Esophagus (tissue), 2 donors: ENCODE measurements at regions not wholly inside any gene's neighbourhood (a gene's known extent, or its start where the extent isn't known, plus 50 kb on each side); places are given as distances from the start of the nearest gene placed in this dataset.

Experiments used
- H3K27ac ChIP-seq, 2 donors: one replicate each; pipeline ENCODE4 v1.5.1; 2013; ENCODE audit warnings: low read depth in 2 of 2, mild to moderate bottlenecking in 2 of 2, inconsistent platforms in 1 of 2, low read length in 1 of 2, moderate library complexity in 1 of 2
- H3K27me3 ChIP-seq, 2 donors: one replicate each; pipeline ENCODE4 v1.6.1; 2013; ENCODE audit warnings: low read length in 2 of 2, control low read depth in 1 of 2, mild to moderate bottlenecking in 1 of 2; ENCODE audit not compliant: insufficient read depth in 2 of 2, control insufficient read depth in 1 of 2
- H3K36me3 ChIP-seq, 2 donors: one replicate each; pipeline ENCODE4 v1.6.1; 2013; ENCODE audit warnings: low read length in 1 of 2; ENCODE audit not compliant: control insufficient read depth in 2 of 2, insufficient read depth in 2 of 2
- H3K4me1 ChIP-seq, 2 donors: one replicate each; pipeline ENCODE4 v1.6.1; 2013; ENCODE audit warnings: low read length in 1 of 2; ENCODE audit not compliant: control insufficient read depth in 2 of 2, insufficient read depth in 2 of 2
- H3K4me3 ChIP-seq, 2 donors: one replicate each; pipeline ENCODE4 v1.5.1; 2013; ENCODE audit warnings: low read length in 2 of 2, mild to moderate bottlenecking in 2 of 2, low read depth in 1 of 2, moderate library complexity in 1 of 2
- H3K9me3 ChIP-seq, 2 donors: one replicate each; pipeline ENCODE4 v1.6.1; 2013; ENCODE audit warnings: mild to moderate bottlenecking in 2 of 2, low read depth in 1 of 2, low read length in 1 of 2, moderate library complexity in 1 of 2; ENCODE audit not compliant: control insufficient read depth in 2 of 2, insufficient read depth in 1 of 2
- WGBS, 2 donors: extraction: QIAGEN DNeasy Blood & Tissue Kit; methylation state at CpG; one replicate each; pipeline ENCODE4 v1.1.7; 2013; 5-methylcytosine and 5-hydroxymethylcytosine counted together
- donor health status: healthy with polysubstance abuse.
- donor health status: Bipolar disorder and iron deficiency.

- H3K36me3 ChIP-seq = no peaks in the 10 kb centered on the region
- H3K4me1 ChIP-seq = no peaks in the 10 kb centered on the region
- H3K27ac ChIP-seq = no peak overlapping the region
- 28 to 37% methylated on average over 4 of the region's 4 CpGs for WGBS, 2 donors
- no peaks in the 10 kb centered on the region for H3K9me3 ChIP-seq
- no peaks in the 10 kb centered on the region for H3K27me3 ChIP-seq
- no peak overlapping the region for H3K4me3 ChIP-seq
These were observed 1445.1 kb upstream of the TENM3 start for GRCh38 chr4:180798036-180798577.

- Histone ChIP-seq H3K36me3 (no peaks in the 10 kb centered on the region), H3K27me3 (no peaks in the 10 kb centered on the region), H3K4me1 (no peaks in the 10 kb centered on the region), H3K27ac (no peak overlapping the region), H3K4me3 (no peak overlapping the region), H3K9me3 (no peaks in the 10 kb centered on the region)
- WGBS, 2 donors = 56 to 61% methylated on average over 5 of the region's 5 CpGs
These were observed 1443.4 kb upstream of the TENM3 start for GRCh38 chr4:180799798-180800197.

GRCh38 chr4:180805101-180805500 is 1438.1 kb upstream of the TENM3 start:
- no peaks in the 10 kb centered on the region for H3K27me3 ChIP-seq
- no peaks in the 10 kb centered on the region for H3K36me3 ChIP-seq
- H3K4me1 ChIP-seq = no peaks in the 10 kb centered on the region
- WGBS, 2 donors = 80 to 81% methylated on average over 4 of the region's 4 CpGs
- H3K4me3 ChIP-seq = no peak overlapping the region
- no peak overlapping the region for H3K27ac ChIP-seq
- H3K9me3 ChIP-seq = no peaks in the 10 kb centered on the region

GRCh38 chr4:180808862-180809261 is 1434.3 kb upstream of the TENM3 start:
- Histone ChIP-seq H3K27ac (no peak overlapping the region), H3K4me3 (no peak overlapping the region), H3K27me3 (no peaks in the 10 kb centered on the region), H3K9me3 (no peaks in the 10 kb centered on the region), H3K4me1 (no peaks in the 10 kb centered on the region), H3K36me3 (no peaks in the 10 kb centered on the region)
- 64 to 66% methylated on average over 2 of the region's 2 CpGs for WGBS, 2 donors

- H3K4me1 ChIP-seq = no peaks in the 10 kb centered on the region
- H3K36me3 ChIP-seq = no peaks in the 10 kb centered on the region
- 61 to 70% methylated on average over 4 of the region's 4 CpGs for WGBS, 2 donors
- no peaks in the 10 kb centered on the region for H3K27me3 ChIP-seq
- no peaks in the 10 kb centered on the region for H3K9me3 ChIP-seq
- H3K4me3 ChIP-seq = no peak overlapping the region
- H3K27ac ChIP-seq = no peak overlapping the region
These were observed 1433.8 kb upstream of the TENM3 start for GRCh38 chr4:180809439-180809838.

GRCh38 chr4:180810581-180810980 is 1432.6 kb upstream of the TENM3 start:
- H3K27me3 ChIP-seq = no peaks in the 10 kb centered on the region
- WGBS, 2 donors = 94 to 96% methylated on average over 1 of the region's 1 CpG
- H3K4me1 ChIP-seq = no peaks in the 10 kb centered on the region
- no peak overlapping the region for H3K4me3 ChIP-seq
- H3K9me3 ChIP-seq = no peaks in the 10 kb centered on the region
- no peaks in the 10 kb centered on the region for H3K36me3 ChIP-seq
- no peak overlapping the region for H3K27ac ChIP-seq

- Histone ChIP-seq H3K36me3 (no peaks in the 10 kb centered on the region), H3K4me1 (no peaks in the 10 kb centered on the region), H3K9me3 (no peaks in the 10 kb centered on the region), H3K27ac (no peak overlapping the region), H3K27me3 (no peaks in the 10 kb centered on the region), H3K4me3 (no peak overlapping the region)
- WGBS, 2 donors = 0% methylated on average over 1 of the region's 1 CpG
These were observed 1431.6 kb upstream of the TENM3 start for GRCh38 chr4:180811556-180811955.

- Histone ChIP-seq H3K27ac (no peak overlapping the region), H3K36me3 (no peaks in the 10 kb centered on the region), H3K4me3 (no peak overlapping the region), H3K9me3 (no peaks in the 10 kb centered on the region), H3K27me3 (no peaks in the 10 kb centered on the region), H3K4me1 (no peaks in the 10 kb centered on the region)
- 58% methylated on average over 2 of the region's 2 CpGs for WGBS, 2 donors
These were observed 1430.4 kb upstream of the TENM3 start for GRCh38 chr4:180812783-180813182.

GRCh38 chr4:180814875-180815417 is 1428.3 kb upstream of the TENM3 start:
- WGBS, 2 donors = 83 to 84% methylated on average over 3 of the region's 3 CpGs

GRCh38 chr4:180817529-180817928 is 1425.7 kb upstream of the TENM3 start:
- Histone ChIP-seq H3K4me1 (no peaks in the 10 kb centered on the region), H3K36me3 (no peaks in the 10 kb centered on the region), H3K27ac (no peak overlapping the region), H3K9me3 (no peaks in the 10 kb centered on the region), H3K27me3 (no peaks in the 10 kb centered on the region), H3K4me3 (no peak overlapping the region)
- 82 to 89% methylated on average over 6 of the region's 6 CpGs for WGBS, 2 donors

More at GRCh38 chr4:180814875-180815417, 1428.3 kb upstream of the TENM3 start:
- Histone ChIP-seq H3K4me1 (no peaks in the 10 kb centered on the region), H3K9me3 (no peaks in the 10 kb centered on the region), H3K36me3 (no peaks in the 10 kb centered on the region), H3K4me3 (no peak overlapping the region), H3K27me3 (no peaks in the 10 kb centered on the region), H3K27ac (no peak overlapping the region)
